ENCODE measurements at regions not wholly inside any gene's neighbourhood (a gene's known extent, or its start where the extent isn't known, plus 50 kb on each side); places are given as distances from the start of the nearest gene placed in this dataset.

DNA sequence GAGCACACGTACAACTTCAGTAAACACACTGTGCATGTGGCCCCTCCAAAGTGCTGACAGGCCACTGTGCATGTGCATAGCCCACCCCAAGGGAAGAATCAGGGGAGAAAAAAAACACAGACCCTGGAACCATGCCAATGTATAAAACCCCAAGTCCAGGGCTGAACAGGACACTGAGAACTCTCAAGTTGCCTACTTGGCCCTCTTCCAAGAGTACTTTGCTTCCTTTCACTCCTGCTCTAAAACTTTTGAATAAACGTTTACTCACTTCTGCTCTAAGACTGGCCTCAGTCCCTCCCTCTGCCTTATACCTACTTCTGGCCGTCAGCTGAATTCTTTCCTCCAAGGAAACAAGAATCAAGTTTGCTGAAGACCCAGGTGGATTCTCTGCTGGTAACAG is 77.7 kb upstream of the NFIB start:
- TF ChIP-seq ZNF274 (IDR thresholded peaks at IDR 0.05; ENCODE audit: low read depth, low read length) (no peak), YY1 (IDR thresholded peaks at IDR 0.05; ENCODE audit: insufficient read depth, insufficient read length) (no peak), SUZ12 (IDR thresholded peaks at IDR 0.05; ENCODE audit: extremely low read depth, insufficient read depth, insufficient read length) (no peak)

Measured in NT2/D1 (cell line).